Endothelial cell of umbilical vein (primary cell): ENCODE measurements at regions not wholly inside any gene's neighbourhood (a gene's known extent, or its start where the extent isn't known, plus 50 kb on each side); places are given as distances from the start of the nearest gene placed in this dataset.

ENCODE experiments used
- BruUV-seq: library from RNA; stranded (reverse); fragments of 400-500 nt; replicated peaks from 2 replicates; lab custom pipeline; 2021; lab: Mats Ljungman, UMichigan
- CTCF ChIA-PET: fragments of 300-600, 350-600 bp; sonication (Branson Sonifier 250); formaldehyde crosslinking; loops from one replicate; lab custom pipeline; 2021; ENCODE audit warnings: antibody characterized with exemption, inconsistent platforms; lab: Charles Lee
- POLR2A ChIA-PET: fragments of 300-600, 350-600 bp; sonication (Branson Sonifier 250); formaldehyde crosslinking; loops from one replicate; lab custom pipeline; 2021; ENCODE audit warnings: antibody characterized with exemption, inconsistent platforms; lab: Charles Lee
- DNase-seq: peaks from one replicate; pipeline ENCODE4 v3.0.0-alpha.2; 2011; ENCODE audit warnings: low read depth, low spot score
- FAIRE-seq: peaks from 2 replicates; lab custom pipeline; 2011; peaks lifted over from hg19 to GRCh38; lab: Jason Lieb, UNC
- H2AFZ ChIP-seq: 2 replicates; pipeline ENCODE4 v1.6.0; 2012; ENCODE audit warnings: low read depth, low read length, control low read depth, inconsistent platforms
- H3K27ac ChIP-seq: 2 replicates; pipeline ENCODE4 v1.5.1; 2011; ENCODE audit warnings: low read depth, mild to moderate bottlenecking, control low read depth, low read length, moderate library complexity; ENCODE audit not compliant: insufficient read depth
- H3K27me3 ChIP-seq, 2 experiments: 2 replicates each; pipeline versions ENCODE4 v1.6.0 to v1.6.1; 2011; ENCODE audit warnings: low read length in 2 of 2, mixed read lengths in 1 of 2; ENCODE audit not compliant: control insufficient read depth in 2 of 2, insufficient read depth in 2 of 2
- H3K36me3 ChIP-seq, 2 experiments: 2 replicates in 1 of 2; 3 replicates in 1 of 2; pipeline ENCODE4 v1.5.1; 2011; ENCODE audit warnings: low read length in 2 of 2, mild to moderate bottlenecking in 1 of 2, moderate library complexity in 1 of 2; ENCODE audit not compliant: control insufficient read depth in 2 of 2, insufficient read depth in 2 of 2; ENCODE audit errors: extremely low read depth in 1 of 2
- H3K4me1 ChIP-seq: 3 replicates; pipeline ENCODE4 v1.5.1; 2011; ENCODE audit warnings: mild to moderate bottlenecking, low read length; ENCODE audit not compliant: control insufficient read depth, insufficient read depth; ENCODE audit errors: extremely low read depth
- H3K4me2 ChIP-seq: 2 replicates; pipeline ENCODE4 v1.6.1; 2011; ENCODE audit warnings: low read length, control low read depth, mixed read lengths; ENCODE audit not compliant: insufficient read depth
- H3K4me3 ChIP-seq, 3 experiments: fragments of 200-600 bp in 1 of 3; sonication (generic), shearing (Covaris generic) in 1 of 3; replicated peaks in 1 of 3; 2 replicates each; pipeline ENCODE4 v1.5.1; 2011 to 2016; ENCODE audit warnings: control low read depth in 3 of 3, low read length in 3 of 3, mild to moderate bottlenecking in 2 of 3, inconsistent platforms in 1 of 3, low read depth in 1 of 3, moderate library complexity in 1 of 3; ENCODE audit not compliant: insufficient read depth in 1 of 3
- H3K79me2 ChIP-seq: 2 replicates; pipeline ENCODE4 v1.6.0; 2012; ENCODE audit warnings: low read length, inconsistent platforms; ENCODE audit not compliant: control insufficient read depth, insufficient read depth
- H3K9ac ChIP-seq: replicated peaks from 2 replicates; pipeline ENCODE3; 2011; ENCODE audit warnings: low read length, control low read depth; ENCODE audit not compliant: insufficient read depth; ENCODE audit errors: extremely low read depth
- H3K9me1 ChIP-seq: replicated peaks from 3 replicates; pipeline ENCODE4 v1.6.0; 2011; ENCODE audit warnings: mild to moderate bottlenecking, low read length; ENCODE audit not compliant: control insufficient read depth, insufficient read depth; ENCODE audit errors: extremely low read depth
- H3K9me3 ChIP-seq: replicated peaks from 2 replicates; pipeline ENCODE4 v1.5.1; 2012; ENCODE audit warnings: low read length, inconsistent platforms; ENCODE audit not compliant: control insufficient read depth, insufficient read depth
- H4K20me1 ChIP-seq: replicated peaks from 2 replicates; pipeline ENCODE3; 2011; ENCODE audit warnings: mild to moderate bottlenecking, low read length; ENCODE audit not compliant: control insufficient read depth, insufficient read depth; ENCODE audit errors: extremely low read depth
- EZH2 ChIP-seq: IDR thresholded peaks from 2 replicates; pipeline ENCODE4 v1.6.1; 2012; ENCODE audit warnings: borderline replicate concordance, low read depth, mild to moderate bottlenecking, moderate library complexity, low read length, inconsistent platforms; ENCODE audit not compliant: severe bottlenecking
- FOS ChIP-seq: IDR thresholded peaks from 2 replicates; pipeline ENCODE4 v1.6.1; 2011; ENCODE audit warnings: mild to moderate bottlenecking, low read length, moderate library complexity, borderline replicate concordance; ENCODE audit not compliant: insufficient read depth
- GATA2 ChIP-seq: IDR thresholded peaks from 2 replicates; pipeline ENCODE4 v1.7.0; 2011; ENCODE audit warnings: low read depth, mild to moderate bottlenecking, moderate library complexity, mixed read lengths, low read length; ENCODE audit not compliant: insufficient read length, insufficient read depth
- JUN ChIP-seq: IDR thresholded peaks from 2 replicates; pipeline ENCODE4 v1.6.1; 2011; ENCODE audit warnings: borderline replicate concordance, low read depth; ENCODE audit not compliant: insufficient read length, insufficient read depth
- MYC ChIP-seq: IDR thresholded peaks from one replicate; pipeline ENCODE4 v1.6.1; 2011; ENCODE audit warnings: mild to moderate bottlenecking, low read depth, low read length
- POLR2A ChIP-seq: IDR thresholded peaks from 2 replicates; pipeline ENCODE4 v1.6.1; 2012; ENCODE audit warnings: low read depth, mild to moderate bottlenecking, control low read depth, low read length
- POLR2AphosphoS5 ChIP-seq: IDR thresholded peaks from 2 replicates; pipeline ENCODE4 v1.6.1; 2012; ENCODE audit warnings: low read depth, mild to moderate bottlenecking, control low read depth, low read length, moderate library complexity; ENCODE audit not compliant: insufficient read depth
- dilution Hi-C: fragments of 300-500 bp; cut with MboI; formaldehyde crosslinking; loops from one replicate; pipeline ENCODE4 v1.15.0; 2019; ENCODE audit warnings: low sequenced_read_pairs; ENCODE audit not compliant: extremely low pct_ligation_motif_present
- intact Hi-C: fragments of 100-400 bp; cut with micrococcal nuclease; formaldehyde crosslinking; loops from one replicate; pipeline ENCODE4 v1.10.0; 2022
- TF ChIP-seq, protein P1 (sequence below): IDR thresholded peaks from 2 replicates; pipeline ENCODE4 v1.6.1; 2011; ENCODE audit not compliant: insufficient read depth, insufficient read length
- TF ChIP-seq, protein P2 (sequence below), 2 donors: IDR thresholded peaks; 1 replicate in 1 of 2; 2 replicates in 1 of 2; pipeline ENCODE4 v1.5.1; 2011; ENCODE audit warnings: low read length in 2 of 2, mild to moderate bottlenecking in 2 of 2, moderate library complexity in 2 of 2, control low read depth in 1 of 2, inconsistent platforms in 1 of 2, low read depth in 1 of 2; ENCODE audit not compliant: insufficient read depth in 1 of 2; ENCODE audit errors: extremely low read depth in 1 of 2

DNA sequence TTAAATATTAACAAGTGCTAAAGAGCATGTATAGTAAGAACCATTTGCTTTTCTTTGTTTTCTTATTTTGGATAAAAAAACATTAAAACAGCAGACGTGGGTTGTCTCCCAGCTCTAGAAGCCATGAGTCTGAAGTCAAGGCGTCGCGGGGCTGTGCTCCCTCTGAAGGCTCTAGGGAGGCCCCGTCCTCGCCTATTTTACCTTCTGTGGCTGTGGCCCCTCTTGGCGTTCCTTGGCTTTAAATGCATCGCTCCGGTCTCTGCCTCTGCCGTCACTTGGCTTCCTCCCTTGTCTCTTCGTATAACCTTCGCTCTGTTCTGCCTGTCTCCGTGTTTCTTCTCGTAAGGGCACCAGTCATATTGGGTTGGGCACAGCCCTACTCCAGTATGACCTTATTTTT is 75.3 kb downstream of the ING1 start:
- CTCF ChIA-PET, result no interaction called here
- H3K27ac ChIP-seq, result no peak overlapping the region
- H3K9me1 ChIP-seq, result no peaks in the 10 kb centered on the region
- H3K27me3 ChIP-seq, result peaks cover 6 to 10% of the 10 kb centered on the region in 2 experiments
- no TSS peak for BruUV-seq
- no peaks in the 10 kb centered on the region for H3K79me2 ChIP-seq
- no peak overlapping the region for H3K9ac ChIP-seq
- dilution Hi-C loops, result no loop called here
- no peak overlapping the region for H3K4me3 ChIP-seq
- DNase-seq (no peak), FAIRE-seq (no peak)
- no peaks in the 10 kb centered on the region for H4K20me1 ChIP-seq
- no peaks in the 10 kb centered on the region for H3K9me3 ChIP-seq
- H2AFZ ChIP-seq, result no peak overlapping the region
- TF ChIP-seq, protein P1, sequence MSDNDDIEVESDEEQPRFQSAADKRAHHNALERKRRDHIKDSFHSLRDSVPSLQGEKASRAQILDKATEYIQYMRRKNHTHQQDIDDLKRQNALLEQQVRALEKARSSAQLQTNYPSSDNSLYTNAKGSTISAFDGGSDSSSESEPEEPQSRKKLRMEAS, result no peak
- TF ChIP-seq EZH2 (no peak), POLR2AphosphoS5 (no peak), JUN (no peak)
- intact Hi-C loops, result no loop called here
- H3K4me2 ChIP-seq, result no peak overlapping the region
- H3K36me3 ChIP-seq, result no peaks in the 10 kb centered on the region
- H3K4me1 ChIP-seq, result no peaks in the 10 kb centered on the region
- POLR2A ChIA-PET, result no interaction called here

DNA sequence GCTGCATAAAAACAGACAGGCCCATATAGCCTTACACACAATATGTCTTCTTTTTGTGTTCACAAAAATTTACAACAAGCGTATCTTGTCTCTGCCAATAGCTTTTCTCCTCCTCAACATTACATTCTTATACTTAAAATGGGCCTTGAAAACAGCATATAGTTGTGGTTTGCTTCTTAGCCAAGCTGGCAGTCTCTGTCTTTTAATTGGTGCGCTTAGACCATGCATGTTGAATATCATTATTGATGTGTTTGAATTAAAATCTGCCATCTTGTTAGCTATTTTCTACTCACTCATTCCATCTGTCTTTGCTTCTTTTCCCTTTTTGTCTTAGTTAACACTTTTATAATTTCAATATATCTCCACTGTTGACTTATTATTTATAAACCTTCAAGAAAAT is 76.4 kb downstream of the ING1 start:
- peaks cover 5 to 6% of the 10 kb centered on the region in 2 experiments for H3K27me3 ChIP-seq
- H3K9me3 ChIP-seq, result no peaks in the 10 kb centered on the region
- H3K27ac ChIP-seq, result no peak overlapping the region
- no peaks in the 10 kb centered on the region for H3K4me1 ChIP-seq
- H3K4me3 ChIP-seq, result no peak overlapping the region
- no peaks in the 10 kb centered on the region for H4K20me1 ChIP-seq
- no peak overlapping the region for H3K9ac ChIP-seq
- H3K79me2 ChIP-seq, result no peaks in the 10 kb centered on the region
- BruUV-seq, result no TSS peak
- dilution Hi-C loops, result no loop called here
- no peaks in the 10 kb centered on the region for H3K36me3 ChIP-seq
- intact Hi-C loops, result no loop called here
- CTCF ChIA-PET, result interaction anchor here (0.9 to 1.2 kb wide), 2 partner anchors 10 to 11 kb away, joined by 3 read pairs; no protein-coding TSS in a partner anchor
- POLR2A ChIA-PET, result interaction anchor here (0.7 to 0.8 kb wide), 2 partner anchors 12 to 75 kb away, joined by 4 to 5 read pairs; no protein-coding TSS in a partner anchor
- TF ChIP-seq JUN (no peak), MYC (no peak), FOS (no peak), POLR2AphosphoS5 (no peak), EZH2 (no peak), GATA2 (no peak), POLR2A (no peak)
- TF ChIP-seq, protein P2, sequence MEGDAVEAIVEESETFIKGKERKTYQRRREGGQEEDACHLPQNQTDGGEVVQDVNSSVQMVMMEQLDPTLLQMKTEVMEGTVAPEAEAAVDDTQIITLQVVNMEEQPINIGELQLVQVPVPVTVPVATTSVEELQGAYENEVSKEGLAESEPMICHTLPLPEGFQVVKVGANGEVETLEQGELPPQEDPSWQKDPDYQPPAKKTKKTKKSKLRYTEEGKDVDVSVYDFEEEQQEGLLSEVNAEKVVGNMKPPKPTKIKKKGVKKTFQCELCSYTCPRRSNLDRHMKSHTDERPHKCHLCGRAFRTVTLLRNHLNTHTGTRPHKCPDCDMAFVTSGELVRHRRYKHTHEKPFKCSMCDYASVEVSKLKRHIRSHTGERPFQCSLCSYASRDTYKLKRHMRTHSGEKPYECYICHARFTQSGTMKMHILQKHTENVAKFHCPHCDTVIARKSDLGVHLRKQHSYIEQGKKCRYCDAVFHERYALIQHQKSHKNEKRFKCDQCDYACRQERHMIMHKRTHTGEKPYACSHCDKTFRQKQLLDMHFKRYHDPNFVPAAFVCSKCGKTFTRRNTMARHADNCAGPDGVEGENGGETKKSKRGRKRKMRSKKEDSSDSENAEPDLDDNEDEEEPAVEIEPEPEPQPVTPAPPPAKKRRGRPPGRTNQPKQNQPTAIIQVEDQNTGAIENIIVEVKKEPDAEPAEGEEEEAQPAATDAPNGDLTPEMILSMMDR (IDR thresholded peaks at IDR 0.05; ENCODE audit: extremely low read depth in 1 of 2, insufficient read depth in 1 of 2, low read depth in 1 of 2, low read length in 2 of 2), result no peak
- TF ChIP-seq, protein P1, result no peak
- H3K4me2 ChIP-seq, result no peak overlapping the region
- no peaks in the 10 kb centered on the region for H3K9me1 ChIP-seq
- FAIRE-seq (no peak), DNase-seq (no peak)
- H2AFZ ChIP-seq, result no peak overlapping the region
